NCI-H748 treated with DMSO at 0.1 percent for 48 hours (cell line): ENCODE measurements at regions not wholly inside any gene's neighbourhood (a gene's known extent, or its start where the extent isn't known, plus 50 kb on each side); places are given as distances from the start of the nearest gene placed in this dataset.
"Not testable (repeated sequence)": the region's sequence is repeated elsewhere in the genome, so short reads cannot be mapped to it uniquely, and the experiment has no call there.

Source experiments
- DNase-seq: peaks from one replicate; lab custom pipeline; 2025; lab: John Stamatoyannopoulos, UW

- no peak for DNase-seq
Measured at GRCh38 chr18:66440433-66440832, 163.5 kb downstream of the CDH19 start.

GRCh38 chr18:66439670-66440069 is 164.2 kb downstream of the CDH19 start:
- DNase-seq: no peak

GRCh38 chr18:66438711-66439536 is 165.0 kb downstream of the CDH19 start:
- DNase-seq: no peak

- DNase-seq: no peak
Measured at GRCh38 chr18:66432636-66433035, 171.3 kb downstream of the CDH19 start.

GRCh38 chr18:66428795-66429194 is 175.1 kb downstream of the CDH19 start:
- DNase-seq: no peak

- DNase-seq: no peak
Measured at GRCh38 chr18:66419400-66419799, 184.5 kb downstream of the CDH19 start.

- no peak for DNase-seq
Measured at GRCh38 chr18:66410692-66411091, 193.2 kb downstream of the CDH19 start.

GRCh38 chr18:66395671-66396218 is 208.1 kb downstream of the CDH19 start:
- no peak for DNase-seq

- no peak for DNase-seq
Measured at GRCh38 chr18:66393463-66393862, 210.4 kb downstream of the CDH19 start.

GRCh38 chr18:66377291-66377690 is 226.6 kb downstream of the CDH19 start:
- DNase-seq: no peak

GRCh38 chr18:66375391-66375790 is 228.5 kb downstream of the CDH19 start:
- not testable (repeated sequence) for DNase-seq

- no peak for DNase-seq
Measured at GRCh38 chr18:66346833-66347588, 256.9 kb downstream of the CDH19 start.

- DNase-seq: peak; percentile 96
Measured at GRCh38 chr18:66344227-66344626, 259.7 kb downstream of the CDH19 start.

- DNase-seq: no peak
Measured at GRCh38 chr18:66342577-66342976, 261.3 kb downstream of the CDH19 start.

- no peak for DNase-seq
Measured at GRCh38 chr18:66334534-66334933, 269.4 kb downstream of the CDH19 start.

GRCh38 chr18:66329716-66330115 is 274.2 kb downstream of the CDH19 start:
- DNase-seq: no peak

GRCh38 chr18:66328296-66328878 is 275.5 kb downstream of the CDH19 start:
- DNase-seq: no peak

- DNase-seq: no peak
Measured at GRCh38 chr18:66325251-66325650, 278.6 kb downstream of the CDH19 start.

GRCh38 chr18:66324616-66325015 is 279.3 kb downstream of the CDH19 start:
- no peak for DNase-seq

- DNase-seq: no peak
Measured at GRCh38 chr18:66317243-66318090, 286.4 kb downstream of the CDH19 start.

GRCh38 chr18:66316701-66317100 is 287.2 kb downstream of the CDH19 start:
- peak; percentile 29 for DNase-seq

GRCh38 chr18:66300141-66300540 is 303.7 kb downstream of the CDH19 start:
- no peak for DNase-seq
